ENCODE measurements at regions not wholly inside any gene's neighbourhood (a gene's known extent, or its start where the extent isn't known, plus 50 kb on each side); places are given as distances from the start of the nearest gene placed in this dataset.
"Not testable (repeated sequence)": the region's sequence is repeated elsewhere in the genome, so short reads cannot be mapped to it uniquely, and the experiment has no call there.

GRCh38 chr4:4047202-4047601 lies 179.5 kb downstream of the OTOP1 start:
- TF ChIP-seq, protein P1, sequence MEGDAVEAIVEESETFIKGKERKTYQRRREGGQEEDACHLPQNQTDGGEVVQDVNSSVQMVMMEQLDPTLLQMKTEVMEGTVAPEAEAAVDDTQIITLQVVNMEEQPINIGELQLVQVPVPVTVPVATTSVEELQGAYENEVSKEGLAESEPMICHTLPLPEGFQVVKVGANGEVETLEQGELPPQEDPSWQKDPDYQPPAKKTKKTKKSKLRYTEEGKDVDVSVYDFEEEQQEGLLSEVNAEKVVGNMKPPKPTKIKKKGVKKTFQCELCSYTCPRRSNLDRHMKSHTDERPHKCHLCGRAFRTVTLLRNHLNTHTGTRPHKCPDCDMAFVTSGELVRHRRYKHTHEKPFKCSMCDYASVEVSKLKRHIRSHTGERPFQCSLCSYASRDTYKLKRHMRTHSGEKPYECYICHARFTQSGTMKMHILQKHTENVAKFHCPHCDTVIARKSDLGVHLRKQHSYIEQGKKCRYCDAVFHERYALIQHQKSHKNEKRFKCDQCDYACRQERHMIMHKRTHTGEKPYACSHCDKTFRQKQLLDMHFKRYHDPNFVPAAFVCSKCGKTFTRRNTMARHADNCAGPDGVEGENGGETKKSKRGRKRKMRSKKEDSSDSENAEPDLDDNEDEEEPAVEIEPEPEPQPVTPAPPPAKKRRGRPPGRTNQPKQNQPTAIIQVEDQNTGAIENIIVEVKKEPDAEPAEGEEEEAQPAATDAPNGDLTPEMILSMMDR (IDR thresholded peaks at IDR 0.05; ENCODE audit: insufficient read depth, low read depth, low read length) = not testable (repeated sequence)
- not testable (repeated sequence) for TF ChIP-seq EZH2 (IDR thresholded peaks at IDR 0.05; ENCODE audit: insufficient read depth, low read length)
